ENCODE measurements at regions not wholly inside any gene's neighbourhood (a gene's known extent, or its start where the extent isn't known, plus 50 kb on each side); places are given as distances from the start of the nearest gene placed in this dataset.

GRCh38 chr3:69567710-69568052 is 171.6 kb upstream of the MITF start:
- no peak for TF ChIP-seq ZFX (IDR thresholded peaks at IDR 0.05)
- TF ChIP-seq CTCF (conservative IDR thresholded peaks at IDR 0.05): no peak
- no peak overlapping the region for H3K27ac ChIP-seq

- no peak overlapping the region for H3K27ac ChIP-seq
- no peak for TF ChIP-seq CTCF (conservative IDR thresholded peaks at IDR 0.05)
- no peak for TF ChIP-seq ZFX (IDR thresholded peaks at IDR 0.05)
Measured at GRCh38 chr3:69567023-69567709, 172.1 kb upstream of the MITF start.

GRCh38 chr3:69566275-69566674 is 173.0 kb upstream of the MITF start:
- no peak overlapping the region for H3K27ac ChIP-seq
- TF ChIP-seq CTCF (conservative IDR thresholded peaks at IDR 0.05): no peak
- no peak for TF ChIP-seq ZFX (IDR thresholded peaks at IDR 0.05)

GRCh38 chr3:69565316-69565715 is 173.9 kb upstream of the MITF start:
- no peak overlapping the region for H3K27ac ChIP-seq
- no peak for TF ChIP-seq CTCF (conservative IDR thresholded peaks at IDR 0.05)
- no peak for TF ChIP-seq ZFX (IDR thresholded peaks at IDR 0.05)

GRCh38 chr3:69563981-69564380 is 175.3 kb upstream of the MITF start:
- H3K27ac ChIP-seq: no peak overlapping the region
- no peak for TF ChIP-seq ZFX (IDR thresholded peaks at IDR 0.05)
- TF ChIP-seq CTCF (conservative IDR thresholded peaks at IDR 0.05): no peak

GRCh38 chr3:69563151-69563550 is 176.1 kb upstream of the MITF start:
- no peak for TF ChIP-seq ZFX (IDR thresholded peaks at IDR 0.05)
- TF ChIP-seq CTCF (conservative IDR thresholded peaks at IDR 0.05): no peak
- no peak overlapping the region for H3K27ac ChIP-seq

GRCh38 chr3:69562020-69562419 is 176.1 kb upstream of the FRMD4B start:
- TF ChIP-seq CTCF (conservative IDR thresholded peaks at IDR 0.05): no peak
- TF ChIP-seq ZFX (IDR thresholded peaks at IDR 0.05): no peak
- H3K27ac ChIP-seq: no peak overlapping the region

Data from C4-2B (cell line).